ENCODE measurements at regions not wholly inside any gene's neighbourhood (a gene's known extent, or its start where the extent isn't known, plus 50 kb on each side); places are given as distances from the start of the nearest gene placed in this dataset.

DNA sequence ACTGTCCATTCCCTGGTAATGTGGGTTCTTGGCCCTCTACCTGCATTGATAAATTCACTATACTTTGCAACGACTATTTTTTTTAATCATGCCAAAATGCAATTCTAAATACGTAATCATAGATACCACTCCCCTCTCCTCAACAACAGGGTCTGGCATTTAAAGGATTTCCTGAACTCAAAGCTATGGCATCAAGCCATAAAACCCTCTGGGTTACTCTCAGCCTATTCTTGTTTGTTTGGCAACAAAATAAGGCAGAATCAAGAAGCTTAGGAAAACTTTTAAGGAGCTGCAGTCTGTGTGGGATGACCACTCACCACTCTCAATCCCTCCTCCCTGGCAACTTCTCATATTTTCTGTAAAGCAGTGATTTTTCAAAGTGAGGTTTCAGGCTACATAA, 669.9 kb upstream of the ID4 start:
- Histone ChIP-seq H3K27me3 (ENCODE audit: control insufficient read depth in 2 of 2, insufficient read depth in 2 of 2, low read length in 2 of 2) (no peaks in the 10 kb centered on the region), H2AFZ (ENCODE audit: low read depth, low read length) (no peak overlapping the region), H4K20me1 (replicated peaks; ENCODE audit: control insufficient read depth, insufficient read depth, low read length) (no peaks in the 10 kb centered on the region), H3K27ac (ENCODE audit: extremely low read depth, low read depth, low read length) (no peak overlapping the region), H3K9me1 (ENCODE audit: control insufficient read depth, insufficient read depth, low read length) (no peaks in the 10 kb centered on the region), H3K4me1 (replicated peaks in 1 of 2; ENCODE audit: control insufficient read depth in 2 of 2, insufficient read depth in 2 of 2, low read length in 2 of 2) (no peaks in the 10 kb centered on the region), H3K9me3 (replicated peaks; ENCODE audit: control insufficient read depth, insufficient read depth, low read depth, low read length) (no peaks in the 10 kb centered on the region; the same call in 1 of the 2 replicates), H3K4me2 (ENCODE audit: insufficient read depth, low read length) (no peak overlapping the region), H3K9ac (ENCODE audit: insufficient read depth in 1 of 2, low read depth in 2 of 2, low read length in 2 of 2) (no peak overlapping the region), H3K4me3 (no peak overlapping the region), H3K79me2 (ENCODE audit: control insufficient read depth, insufficient read depth, low read length) (no peaks in the 10 kb centered on the region), H3K36me3 (ENCODE audit: control insufficient read depth, insufficient read depth, low read length) (no peaks in the 10 kb centered on the region)
- CTCF ChIA-PET (ENCODE audit: low intra/inter-chr PET ratio) = no interaction called here
- ATAC-seq = no peak
- no peak for DNase-seq (ENCODE audit: extremely low read depth in 1 of 4, low spot score in 3 of 4)
- FAIRE-seq = no peak
- POLR2A ChIA-PET = no interaction called here
- BruUV-seq (replicated peaks) = no TSS peak
- TF ChIP-seq ZNF518B (CRISPR knock-in tag; IDR thresholded peaks at IDR 0.05) (no peak), RBM14 (IDR thresholded peaks at IDR 0.05; ENCODE audit: borderline replicate concordance, insufficient read depth, low read depth, low read length) (no peak), ZNF75A (CRISPR knock-in tag; IDR thresholded peaks at IDR 0.05) (no peak), ZNF282 (CRISPR knock-in tag; IDR thresholded peaks at IDR 0.05) (no peak), SP1 (CRISPR knock-in tag; IDR thresholded peaks at IDR 0.05) (no peak), NR0B1 (IDR thresholded peaks at IDR 0.05; ENCODE audit: partially characterized antibody) (no peak), KLF10 (CRISPR knock-in tag; IDR thresholded peaks at IDR 0.05) (no peak), SMAD1 (IDR thresholded peaks at IDR 0.05; ENCODE audit: low read depth, low read length, partially characterized antibody) (no peak), GTF2E2 (tag; IDR thresholded peaks at IDR 0.05) (no peak), ZSCAN32 (CRISPR knock-in tag; IDR thresholded peaks at IDR 0.05) (no peak), BDP1 (IDR thresholded peaks at IDR 0.05; ENCODE audit: insufficient read depth, insufficient read length) (no peak), PHF8 (IDR thresholded peaks at IDR 0.05; ENCODE audit: borderline replicate concordance, low read length) (no peak)
- TF ChIP-seq, protein P1, sequence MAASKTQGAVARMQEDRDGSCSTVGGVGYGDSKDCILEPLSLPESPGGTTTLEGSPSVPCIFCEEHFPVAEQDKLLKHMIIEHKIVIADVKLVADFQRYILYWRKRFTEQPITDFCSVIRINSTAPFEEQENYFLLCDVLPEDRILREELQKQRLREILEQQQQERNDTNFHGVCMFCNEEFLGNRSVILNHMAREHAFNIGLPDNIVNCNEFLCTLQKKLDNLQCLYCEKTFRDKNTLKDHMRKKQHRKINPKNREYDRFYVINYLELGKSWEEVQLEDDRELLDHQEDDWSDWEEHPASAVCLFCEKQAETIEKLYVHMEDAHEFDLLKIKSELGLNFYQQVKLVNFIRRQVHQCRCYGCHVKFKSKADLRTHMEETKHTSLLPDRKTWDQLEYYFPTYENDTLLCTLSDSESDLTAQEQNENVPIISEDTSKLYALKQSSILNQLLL (CRISPR knock-in tag; IDR thresholded peaks at IDR 0.05; ENCODE audit: borderline replicate concordance) = no peak
- TF ChIP-seq, protein P2, sequence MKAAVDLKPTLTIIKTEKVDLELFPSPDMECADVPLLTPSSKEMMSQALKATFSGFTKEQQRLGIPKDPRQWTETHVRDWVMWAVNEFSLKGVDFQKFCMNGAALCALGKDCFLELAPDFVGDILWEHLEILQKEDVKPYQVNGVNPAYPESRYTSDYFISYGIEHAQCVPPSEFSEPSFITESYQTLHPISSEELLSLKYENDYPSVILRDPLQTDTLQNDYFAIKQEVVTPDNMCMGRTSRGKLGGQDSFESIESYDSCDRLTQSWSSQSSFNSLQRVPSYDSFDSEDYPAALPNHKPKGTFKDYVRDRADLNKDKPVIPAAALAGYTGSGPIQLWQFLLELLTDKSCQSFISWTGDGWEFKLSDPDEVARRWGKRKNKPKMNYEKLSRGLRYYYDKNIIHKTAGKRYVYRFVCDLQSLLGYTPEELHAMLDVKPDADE (conservative IDR thresholded peaks at IDR 0.05; ENCODE audit: control insufficient read depth, low read depth, low read length) = no peak
- intact Hi-C loops (cut with micrococcal nuclease) = no loop called here
- in situ Hi-C loops (cut with MboI) = no loop called here
- WGBS (ENCODE audit: insufficient coverage, low coverage, missing lambda C conversion rate) = 4% methylated on average over 2 of the region's 2 CpGs
